ENCODE measurements at regions not wholly inside any gene's neighbourhood (a gene's known extent, or its start where the extent isn't known, plus 50 kb on each side); places are given as distances from the start of the nearest gene placed in this dataset.

DNA sequence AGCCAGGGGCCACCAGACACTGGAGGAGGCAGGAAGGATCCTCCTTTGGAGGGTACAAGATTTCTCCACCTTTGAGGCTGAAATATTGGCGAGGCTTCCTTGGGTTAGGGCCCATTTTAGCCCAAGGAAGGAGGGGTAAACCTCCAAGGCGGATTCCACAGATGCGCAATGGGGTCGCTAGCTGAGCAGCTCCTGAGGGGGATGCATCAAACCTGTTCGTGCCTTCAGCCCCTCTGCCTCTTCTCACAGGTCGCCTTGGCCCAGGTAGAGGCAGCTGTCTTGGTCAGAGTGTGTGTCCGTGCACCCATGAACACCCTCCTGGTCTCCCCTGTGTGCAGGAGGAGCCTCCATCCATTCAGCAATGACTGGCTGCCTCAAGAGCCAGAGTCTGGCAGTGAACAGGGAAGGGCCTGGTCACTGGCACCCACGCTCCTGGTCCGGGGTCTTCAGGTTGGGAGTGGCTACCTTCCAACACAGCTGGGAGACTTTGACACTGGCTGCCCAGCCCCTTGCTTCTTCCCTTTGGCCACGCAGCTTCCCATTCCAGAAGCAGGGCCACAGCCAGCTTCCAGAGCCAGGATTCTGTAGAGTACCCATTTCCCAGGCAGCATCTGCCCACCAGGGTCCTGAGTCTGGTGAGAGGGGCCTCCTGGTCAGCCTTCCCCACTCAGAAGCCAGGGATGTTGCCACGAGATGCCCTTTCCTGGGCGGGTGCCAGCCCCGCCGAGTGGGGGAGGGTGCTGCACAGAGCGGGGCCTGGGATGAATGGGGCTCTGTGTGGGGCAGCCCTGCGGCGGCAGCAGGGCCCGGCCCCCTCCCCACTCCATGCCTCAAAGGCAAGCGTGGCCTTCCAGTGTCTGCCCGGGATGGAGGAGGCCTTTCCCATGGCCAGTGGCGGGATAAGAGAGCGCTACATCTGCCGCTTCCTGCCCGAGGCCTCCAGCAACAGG lies 95.8 kb upstream of the GPC1 start:
- no peak overlapping the region for H3K4me3 Mint-ChIP-seq
- H3K27ac Mint-ChIP-seq: no peak overlapping the region
- no peak overlapping the region for H3K4me3 ChIP-seq (replicated peaks in 1 of 3; ENCODE audit: low read depth in 2 of 3, low read length in 3 of 3)
- no peak overlapping the region for H3K4me2 ChIP-seq (replicated peaks; ENCODE audit: extremely low read depth, low read length, poor library complexity, severe bottlenecking)
- WGBS (ENCODE audit: insufficient coverage): 85% methylated on average over 19 of the region's 24 CpGs
- peaks cover 0 to 12% (median 7%) of the 10 kb centered on the region in 7 donors for H3K9me3 Mint-ChIP-seq
- H3K27ac ChIP-seq (ENCODE audit: low read depth in 1 of 2, low read length in 2 of 2): no peak overlapping the region
- H4K20me1 ChIP-seq (ENCODE audit: insufficient read depth, low read length): no peaks in the 10 kb centered on the region
- TF ChIP-seq CTCF (IDR thresholded peaks at IDR 0.05): no peak
- no peaks in the 10 kb centered on the region for H3K4me1 Mint-ChIP-seq
- intact Hi-C loops (cut with micrococcal nuclease): no loop called here
- no peaks in the 10 kb centered on the region for H3K4me1 ChIP-seq (ENCODE audit: control insufficient read depth in 1 of 2, insufficient read depth in 2 of 2, low read length in 2 of 2)
- H3K36me3 Mint-ChIP-seq: no peaks in the 10 kb centered on the region
- peaks cover 2 to 5% of the 10 kb centered on the region in 2 donors for H3K9me3 ChIP-seq (replicated peaks in 1 of 2; ENCODE audit: control insufficient read depth in 1 of 2, insufficient read depth in 1 of 2, low read length in 2 of 2)
- no peak overlapping the region for H3K9ac ChIP-seq (ENCODE audit: insufficient read depth, low read length, poor library complexity, severe bottlenecking)
- H3K27me3 Mint-ChIP-seq (ENCODE audit: low read depth in 3 of 3): peaks cover 5 to 13% (median 7%) of the 10 kb centered on the region in 3 donors
- H3K36me3 ChIP-seq (replicated peaks in 1 of 2; ENCODE audit: control insufficient read depth in 1 of 2, insufficient read depth in 2 of 2, low read length in 2 of 2): no peaks in the 10 kb centered on the region
- no peak overlapping the region for H2AFZ ChIP-seq (ENCODE audit: insufficient read depth, low read depth, low read length, poor library complexity, severe bottlenecking)
- DNase-seq: no peak
- no peaks in the 10 kb centered on the region for H3K27me3 ChIP-seq (ENCODE audit: control insufficient read depth in 2 of 2, insufficient read depth in 2 of 2, low read length in 2 of 2)
- no peaks in the 10 kb centered on the region for H3K79me2 ChIP-seq (ENCODE audit: insufficient read depth, low read length)

- no peaks in the 10 kb centered on the region for H3K4me1 Mint-ChIP-seq
These were observed 95.1 kb upstream of the GPC1 start for GRCh38 chr2:240340361-240340761.

More at GRCh38 chr2:240340361-240340761, 95.1 kb upstream of the GPC1 start:
- H3K4me3 Mint-ChIP-seq: no peak overlapping the region
- Histone ChIP-seq H4K20me1 (ENCODE audit: insufficient read depth, low read length) (no peaks in the 10 kb centered on the region), H3K79me2 (ENCODE audit: insufficient read depth, low read length) (no peaks in the 10 kb centered on the region), H3K4me2 (replicated peaks; ENCODE audit: extremely low read depth, low read length, poor library complexity, severe bottlenecking) (no peak overlapping the region), H3K27me3 (ENCODE audit: control insufficient read depth in 2 of 2, insufficient read depth in 2 of 2, low read length in 2 of 2) (no peaks in the 10 kb centered on the region), H3K9me3 (replicated peaks in 1 of 2; ENCODE audit: control insufficient read depth in 1 of 2, insufficient read depth in 1 of 2, low read length in 2 of 2) (peaks cover 9 to 11% of the 10 kb centered on the region in 2 donors), H3K36me3 (replicated peaks in 1 of 2; ENCODE audit: control insufficient read depth in 1 of 2, insufficient read depth in 2 of 2, low read length in 2 of 2) (no peaks in the 10 kb centered on the region), H2AFZ (ENCODE audit: insufficient read depth, low read depth, low read length, poor library complexity, severe bottlenecking) (no peak overlapping the region), H3K9ac (ENCODE audit: insufficient read depth, low read length, poor library complexity, severe bottlenecking) (no peak overlapping the region), H3K4me1 (ENCODE audit: control insufficient read depth in 1 of 2, insufficient read depth in 2 of 2, low read length in 2 of 2) (no peaks in the 10 kb centered on the region), H3K27ac (ENCODE audit: low read depth in 1 of 2, low read length in 2 of 2) (no peak overlapping the region), H3K4me3 (replicated peaks in 1 of 3; ENCODE audit: low read depth in 2 of 3, low read length in 3 of 3) (no peak overlapping the region)
- H3K27ac Mint-ChIP-seq: no peak overlapping the region
- H3K27me3 Mint-ChIP-seq (ENCODE audit: low read depth in 3 of 3): peaks cover 5 to 9% (median 7%) of the 10 kb centered on the region in 3 donors
- WGBS (ENCODE audit: insufficient coverage): 92% methylated on average over 7 of the region's 14 CpGs
- intact Hi-C loops (cut with micrococcal nuclease): no loop called here
- no peaks in the 10 kb centered on the region for H3K36me3 Mint-ChIP-seq
- no peak for DNase-seq
- H3K9me3 Mint-ChIP-seq: peaks cover 0 to 18% (median 13%) of the 10 kb centered on the region in 7 donors
- no peak for TF ChIP-seq CTCF (IDR thresholded peaks at IDR 0.05)

Measured in CD14-positive monocyte (primary cell).